HS-27A (cell line): ENCODE measurements at regions not wholly inside any gene's neighbourhood (a gene's known extent, or its start where the extent isn't known, plus 50 kb on each side); places are given as distances from the start of the nearest gene placed in this dataset.

Source experiments
- DNase-seq: peaks from one replicate; pipeline ENCODE4 v3.0.0-alpha.2; 2012; ENCODE audit warnings: low read depth, missing footprints

DNA sequence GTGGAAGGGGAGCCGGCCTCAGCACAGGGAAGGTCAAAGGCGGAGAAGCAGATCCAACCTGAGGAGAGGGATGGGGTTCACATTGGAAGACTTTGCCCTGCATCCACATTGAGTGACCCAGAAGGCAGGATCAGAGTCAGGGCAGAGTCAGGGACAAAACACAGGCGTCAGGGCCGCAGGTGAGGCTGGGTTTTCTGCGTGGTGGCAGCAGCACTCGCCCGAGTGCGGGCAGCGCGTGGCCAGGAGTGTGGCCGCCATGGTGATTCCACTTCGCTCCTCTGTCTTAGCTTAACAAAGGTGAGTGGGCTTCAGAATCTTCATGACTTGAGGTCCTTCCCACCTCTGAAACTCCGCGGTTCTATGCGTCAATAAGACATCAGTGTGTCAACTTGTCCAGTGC lies 476.9 kb upstream of the SMIM21 start:
- no peak for DNase-seq

DNA sequence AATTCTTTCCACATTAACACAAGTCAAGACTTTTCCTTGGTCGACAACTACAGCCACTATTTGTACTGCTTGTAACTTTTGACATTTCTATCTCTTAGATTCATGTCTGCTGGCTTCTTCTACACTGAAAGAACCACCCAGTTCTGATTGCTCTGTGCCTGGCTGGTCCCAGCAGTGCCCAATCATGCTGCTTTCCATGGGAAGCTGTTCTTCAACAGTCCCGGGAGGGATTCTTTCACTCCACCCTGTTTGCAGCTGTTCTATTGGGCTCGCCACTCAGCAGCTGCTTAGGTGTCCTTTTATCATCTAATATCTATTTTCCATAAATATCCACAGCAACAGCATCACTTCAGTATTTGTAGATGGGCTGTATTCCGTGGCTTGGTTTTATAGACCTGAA lies 471.1 kb upstream of the SMIM21 start:
- DNase-seq, result no peak

GRCh38 chr18:75897386-75897785 lies 469.9 kb upstream of the SMIM21 start:
- no peak for DNase-seq

DNA sequence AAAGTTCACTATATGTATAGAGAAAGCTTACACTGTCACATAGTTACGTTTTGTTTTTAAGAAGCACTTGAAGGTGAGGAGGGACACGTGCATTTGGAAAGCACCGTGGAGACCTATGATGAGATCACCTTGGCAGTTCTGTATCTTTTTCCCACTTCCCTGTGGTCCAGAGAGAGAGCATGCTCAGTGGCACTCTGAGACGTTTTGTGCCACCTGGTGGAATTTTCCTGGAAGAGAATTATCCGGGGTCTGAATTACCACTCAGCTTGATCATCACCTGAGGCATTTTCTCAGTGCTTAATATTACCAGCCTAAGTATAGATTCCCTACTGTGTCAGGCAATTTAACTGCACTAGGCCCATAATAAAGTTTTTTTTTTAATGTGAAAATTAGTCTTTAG lies 469.4 kb upstream of the SMIM21 start:
- no peak for DNase-seq

DNA sequence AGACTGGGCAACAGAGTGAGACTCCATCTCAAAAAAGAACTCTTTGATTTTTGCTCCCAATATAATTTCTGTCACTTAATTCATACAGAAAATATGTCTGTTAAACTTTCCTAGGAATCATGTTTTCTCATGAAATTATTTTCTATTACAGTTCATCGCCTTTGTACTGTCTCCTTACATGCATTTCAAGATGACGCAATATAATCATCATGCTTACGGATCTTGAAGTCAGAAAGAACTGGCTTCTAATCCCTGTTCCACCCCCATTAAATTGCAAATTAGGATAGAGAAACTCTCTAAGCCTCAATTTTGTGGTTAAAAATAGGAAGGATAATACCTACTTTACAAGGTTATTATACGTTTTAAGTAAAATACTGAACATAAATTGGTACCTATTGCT lies 467.6 kb upstream of the SMIM21 start:
- DNase-seq, result no peak

- no peak for DNase-seq
Measured at GRCh38 chr18:75884728-75885127, 457.2 kb upstream of the SMIM21 start.

DNA sequence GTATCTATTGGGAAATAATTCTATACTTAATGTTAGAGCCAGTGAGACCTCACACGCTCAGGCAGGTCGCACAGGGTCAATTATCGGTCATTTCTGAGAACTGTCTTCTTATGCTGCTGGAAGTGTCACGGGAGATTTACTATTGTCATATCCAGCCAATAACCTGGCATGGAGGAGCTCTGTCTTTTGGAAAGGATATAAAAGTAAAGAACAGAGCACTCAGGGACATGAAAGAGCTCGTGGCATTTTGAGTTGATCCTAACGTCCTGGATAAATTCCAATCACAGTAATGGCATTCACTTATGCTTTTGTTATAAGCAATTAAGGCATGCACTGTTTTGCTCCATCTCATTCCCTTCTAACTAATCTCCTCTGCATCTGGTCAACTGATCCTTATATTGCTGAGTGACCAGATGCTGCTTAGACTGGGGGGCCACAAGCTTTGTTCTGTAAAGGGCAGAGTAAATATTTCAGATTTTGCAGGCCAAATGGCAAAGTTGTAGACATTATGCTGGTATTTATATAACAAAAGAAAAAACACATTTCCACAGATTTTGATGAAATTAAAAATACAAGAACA lies 453.5 kb upstream of the SMIM21 start:
- DNase-seq, result no peak

GRCh38 chr18:75880266-75880665 lies 452.8 kb upstream of the SMIM21 start:
- DNase-seq, result no peak

GRCh38 chr18:75879196-75879595 lies 451.7 kb upstream of the SMIM21 start:
- no peak for DNase-seq

DNA sequence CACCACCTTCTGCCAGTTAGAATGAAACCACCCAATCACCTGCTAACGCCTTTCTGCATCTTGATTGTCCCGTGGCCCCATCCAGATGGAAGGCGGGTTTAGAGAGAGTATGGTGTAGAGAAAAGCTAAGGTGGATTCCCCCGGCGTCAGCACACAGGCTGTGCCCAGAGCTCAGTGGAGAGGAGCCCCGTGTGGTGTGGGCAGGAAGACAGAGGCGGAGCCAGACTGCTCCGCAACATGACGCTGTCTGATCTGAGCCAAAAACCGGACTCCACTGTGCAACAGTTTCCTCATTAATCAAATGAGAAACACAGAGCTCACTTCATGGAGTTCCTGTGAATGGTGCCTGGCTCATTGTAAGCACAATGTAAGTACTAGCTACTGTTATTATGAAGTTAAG lies 448.1 kb upstream of the SMIM21 start:
- no peak for DNase-seq

DNA sequence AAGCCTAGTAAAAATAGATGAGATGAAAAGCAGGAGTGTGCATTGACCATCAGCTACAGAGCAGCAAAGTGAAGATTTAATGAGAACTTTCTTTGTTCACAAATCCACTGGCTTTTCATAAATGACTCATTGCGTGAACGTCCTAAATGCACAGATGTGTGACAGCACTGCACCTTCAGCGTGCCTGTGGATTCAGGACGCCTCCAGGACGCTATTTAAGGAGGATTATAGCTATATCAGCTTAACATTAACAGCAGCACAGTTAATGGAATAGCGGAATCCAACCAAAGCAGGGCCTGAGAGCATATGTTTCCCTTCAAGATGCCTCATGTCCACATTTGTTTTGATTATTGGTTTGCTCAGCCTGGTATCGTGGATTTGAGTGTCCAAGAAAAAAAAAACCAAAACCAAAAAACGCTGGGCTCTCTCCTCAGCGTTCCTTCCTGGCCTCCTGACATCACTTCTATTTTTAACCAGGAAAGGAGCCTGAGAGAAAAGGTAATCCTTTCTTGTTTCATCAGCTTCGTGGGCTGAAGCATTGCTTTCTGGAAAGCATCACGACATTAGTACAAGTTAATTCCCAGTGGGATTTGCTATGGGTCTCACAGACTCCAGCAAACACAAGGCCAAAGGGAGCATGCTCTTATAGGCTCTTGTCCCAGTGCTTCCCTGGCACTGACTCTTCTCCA lies 447.0 kb upstream of the SMIM21 start:
- DNase-seq, result no peak

- no peak for DNase-seq
Measured at GRCh38 chr18:75871596-75871995, 444.1 kb upstream of the SMIM21 start.

DNA sequence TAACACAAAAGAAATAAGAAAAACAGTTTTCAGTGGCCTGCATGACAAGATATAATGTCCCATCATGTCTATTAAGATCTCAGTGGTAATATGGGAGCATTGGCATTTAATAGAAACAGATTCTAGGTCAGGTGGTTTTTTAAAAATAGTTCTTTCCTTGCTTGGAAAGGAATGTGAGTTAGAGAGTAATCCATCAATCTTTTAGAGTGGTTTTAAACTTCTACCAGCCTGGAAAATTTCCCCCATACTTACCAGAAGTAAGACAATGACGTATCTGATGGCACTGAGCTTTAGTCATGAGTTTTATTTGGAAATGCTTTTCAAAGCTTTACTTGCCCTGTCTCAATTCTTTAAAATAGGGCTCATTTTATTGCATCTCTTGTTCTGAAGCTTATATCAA lies 441.7 kb upstream of the SMIM21 start:
- DNase-seq, result no peak

- no peak for DNase-seq
Measured at GRCh38 chr18:75868031-75868430, 440.5 kb upstream of the SMIM21 start.

- no peak for DNase-seq
Measured at GRCh38 chr18:75865639-75866038, 438.1 kb upstream of the SMIM21 start.

DNA sequence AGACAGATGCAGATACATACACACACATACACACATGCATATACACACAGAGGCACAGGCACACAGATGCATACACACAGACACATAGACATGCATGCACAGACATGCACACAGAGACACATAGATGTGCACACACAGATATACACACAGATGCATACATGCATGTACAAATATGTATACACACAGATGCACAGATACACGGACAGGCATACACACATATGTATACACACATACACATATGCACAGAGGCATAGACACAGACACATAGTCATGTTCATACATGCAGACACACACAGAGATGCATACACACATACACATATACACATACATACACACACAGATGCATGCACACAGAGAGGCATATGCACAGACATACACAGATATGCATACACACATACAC lies 437.3 kb upstream of the SMIM21 start:
- no peak for DNase-seq

GRCh38 chr18:75863696-75864095 lies 436.2 kb upstream of the SMIM21 start:
- DNase-seq, result no peak

DNA sequence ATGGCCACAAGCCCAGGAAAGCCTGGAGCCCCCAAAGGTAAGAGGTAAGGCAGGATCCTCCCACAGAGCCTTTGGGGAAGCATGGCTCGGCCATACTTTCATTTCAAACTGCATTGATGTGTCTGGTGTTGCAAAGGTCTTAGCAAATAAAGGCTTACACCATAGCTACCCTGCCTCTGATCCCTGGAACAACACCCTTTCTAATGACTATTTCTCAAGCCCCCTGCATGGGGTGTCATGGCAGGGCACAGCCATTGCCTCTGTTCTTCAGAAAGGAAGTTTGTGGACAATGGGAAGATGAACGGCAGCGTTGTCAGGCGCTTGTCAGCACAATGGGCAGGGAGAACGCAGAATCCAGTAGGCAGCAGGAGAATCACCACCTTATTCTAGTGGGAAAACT lies 435.0 kb upstream of the SMIM21 start:
- no peak for DNase-seq

DNA sequence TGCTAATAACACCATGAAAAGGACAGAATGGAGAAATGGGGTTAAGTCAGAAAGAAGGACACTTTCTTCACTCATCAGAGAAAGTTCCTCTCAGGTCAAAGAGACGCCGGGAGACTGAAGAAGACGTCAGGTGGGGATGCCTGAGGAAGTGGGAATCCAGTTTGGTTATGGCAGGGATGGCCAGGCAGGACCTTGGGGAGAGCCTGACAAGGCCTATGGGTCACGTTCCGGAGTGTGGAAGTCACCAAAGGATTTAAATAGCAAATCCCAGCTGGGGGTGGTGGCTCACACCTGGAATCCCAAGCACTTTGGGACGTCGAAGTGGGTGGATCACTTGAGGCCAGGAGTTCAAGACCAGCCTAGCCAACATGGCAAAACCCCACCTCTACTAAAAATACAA lies 432.7 kb upstream of the SMIM21 start:
- no peak for DNase-seq

DNA sequence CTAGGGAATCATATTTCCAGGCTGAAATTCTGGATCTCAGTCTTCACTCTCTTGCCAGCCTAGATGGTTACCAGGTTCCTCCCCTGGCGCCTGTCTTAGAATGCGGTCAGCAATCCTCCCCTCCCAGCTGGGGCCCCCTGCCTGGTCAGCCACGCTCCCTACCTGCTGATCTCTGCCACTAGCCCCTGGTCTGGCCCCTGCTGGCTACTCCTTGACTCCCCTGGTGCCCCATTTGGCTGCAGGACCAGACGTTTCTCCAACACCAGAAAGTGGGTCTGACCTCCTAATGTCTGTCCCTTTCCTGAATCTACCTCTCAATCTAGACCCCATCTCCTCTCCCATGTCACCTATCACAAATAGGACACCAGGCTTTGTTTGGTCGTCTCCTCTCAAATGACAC lies 432.0 kb upstream of the SMIM21 start:
- no peak for DNase-seq

GRCh38 chr18:75858754-75859153 lies 431.3 kb upstream of the SMIM21 start:
- no peak for DNase-seq

DNA sequence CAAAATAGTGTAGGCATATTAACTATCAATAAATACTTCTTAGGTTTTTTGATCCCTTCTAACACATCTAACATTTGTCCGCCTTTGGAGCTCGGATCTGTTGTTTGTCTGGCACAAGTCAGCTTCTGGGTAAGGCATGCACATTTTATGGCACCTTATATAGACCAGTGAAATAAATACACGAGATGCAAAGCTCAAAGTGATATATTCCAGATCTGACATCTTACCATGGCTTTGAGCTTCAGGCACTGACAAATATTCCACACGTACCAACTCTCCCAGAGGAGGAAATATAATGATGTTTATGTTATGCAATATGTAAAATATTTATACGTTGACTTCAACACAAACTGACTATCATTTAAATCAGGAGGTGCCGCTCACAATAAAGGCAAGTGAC lies 430.1 kb upstream of the SMIM21 start:
- DNase-seq, result no peak

GRCh38 chr18:75854808-75855207 lies 427.3 kb upstream of the SMIM21 start:
- DNase-seq, result no peak

DNA sequence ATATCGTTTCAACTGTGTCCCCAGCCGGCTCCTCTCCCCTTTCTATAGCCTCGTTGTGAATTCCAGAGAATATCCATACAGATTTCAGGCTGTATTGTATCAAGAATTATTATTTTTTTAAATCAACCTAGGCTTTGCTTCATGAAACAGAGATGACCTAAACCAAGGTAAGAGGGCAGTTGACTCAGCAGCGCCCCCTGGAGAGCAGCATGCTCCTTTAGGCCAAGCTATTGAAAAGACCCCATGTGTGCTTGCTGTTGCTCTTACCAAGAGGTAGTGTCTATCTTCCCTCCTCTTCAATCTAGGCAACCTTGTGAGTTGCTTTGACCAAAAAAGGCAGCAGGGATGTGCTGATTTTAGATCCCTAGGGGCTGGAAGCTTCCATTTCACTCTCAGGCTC lies 426.7 kb upstream of the SMIM21 start:
- no peak for DNase-seq
